GM12874 (cell line): ENCODE measurements at regions not wholly inside any gene's neighbourhood (a gene's known extent, or its start where the extent isn't known, plus 50 kb on each side); places are given as distances from the start of the nearest gene placed in this dataset.

Experiments
- TF ChIP-seq, protein P1 (sequence below): IDR thresholded peaks from 2 replicates; pipeline ENCODE4 v1.5.1; 2011; ENCODE audit warnings: low read depth, mild to moderate bottlenecking, control low read depth, low read length, moderate library complexity; ENCODE audit not compliant: insufficient read depth

DNA sequence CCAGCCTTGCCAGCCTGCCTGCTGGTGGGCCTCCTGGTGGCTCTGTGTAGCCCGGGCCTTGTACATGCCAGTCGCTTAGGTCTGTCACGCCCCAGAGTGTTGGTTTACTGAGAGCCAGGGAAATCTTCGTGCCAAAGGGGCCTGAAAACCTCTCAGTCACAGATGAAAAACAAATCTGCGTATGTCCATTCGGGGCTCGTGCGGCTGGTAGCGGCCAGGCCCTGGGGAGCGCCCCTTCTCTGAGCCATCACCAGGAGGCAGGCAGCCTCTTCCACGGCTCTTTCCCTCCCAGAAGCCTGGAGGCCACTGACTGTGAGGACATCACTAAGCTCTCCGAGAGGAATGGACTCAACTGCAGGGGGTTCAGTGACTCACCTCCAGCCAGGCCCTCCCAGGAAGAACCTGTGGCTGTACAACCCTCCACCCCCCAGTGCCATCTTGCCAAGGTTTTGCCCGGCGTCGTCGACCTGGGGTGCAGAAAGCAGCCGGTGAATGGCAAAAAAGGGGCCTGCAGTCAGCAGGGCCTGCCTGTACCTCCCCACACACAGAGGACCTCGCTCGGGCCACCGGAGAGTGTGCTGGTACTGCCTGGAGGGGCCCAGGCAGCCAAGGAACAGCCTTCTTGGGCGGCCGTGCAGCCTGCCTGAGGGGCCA is 162.2 kb downstream of the BCOR start:
- TF ChIP-seq, protein P1, sequence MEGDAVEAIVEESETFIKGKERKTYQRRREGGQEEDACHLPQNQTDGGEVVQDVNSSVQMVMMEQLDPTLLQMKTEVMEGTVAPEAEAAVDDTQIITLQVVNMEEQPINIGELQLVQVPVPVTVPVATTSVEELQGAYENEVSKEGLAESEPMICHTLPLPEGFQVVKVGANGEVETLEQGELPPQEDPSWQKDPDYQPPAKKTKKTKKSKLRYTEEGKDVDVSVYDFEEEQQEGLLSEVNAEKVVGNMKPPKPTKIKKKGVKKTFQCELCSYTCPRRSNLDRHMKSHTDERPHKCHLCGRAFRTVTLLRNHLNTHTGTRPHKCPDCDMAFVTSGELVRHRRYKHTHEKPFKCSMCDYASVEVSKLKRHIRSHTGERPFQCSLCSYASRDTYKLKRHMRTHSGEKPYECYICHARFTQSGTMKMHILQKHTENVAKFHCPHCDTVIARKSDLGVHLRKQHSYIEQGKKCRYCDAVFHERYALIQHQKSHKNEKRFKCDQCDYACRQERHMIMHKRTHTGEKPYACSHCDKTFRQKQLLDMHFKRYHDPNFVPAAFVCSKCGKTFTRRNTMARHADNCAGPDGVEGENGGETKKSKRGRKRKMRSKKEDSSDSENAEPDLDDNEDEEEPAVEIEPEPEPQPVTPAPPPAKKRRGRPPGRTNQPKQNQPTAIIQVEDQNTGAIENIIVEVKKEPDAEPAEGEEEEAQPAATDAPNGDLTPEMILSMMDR = no peak

DNA sequence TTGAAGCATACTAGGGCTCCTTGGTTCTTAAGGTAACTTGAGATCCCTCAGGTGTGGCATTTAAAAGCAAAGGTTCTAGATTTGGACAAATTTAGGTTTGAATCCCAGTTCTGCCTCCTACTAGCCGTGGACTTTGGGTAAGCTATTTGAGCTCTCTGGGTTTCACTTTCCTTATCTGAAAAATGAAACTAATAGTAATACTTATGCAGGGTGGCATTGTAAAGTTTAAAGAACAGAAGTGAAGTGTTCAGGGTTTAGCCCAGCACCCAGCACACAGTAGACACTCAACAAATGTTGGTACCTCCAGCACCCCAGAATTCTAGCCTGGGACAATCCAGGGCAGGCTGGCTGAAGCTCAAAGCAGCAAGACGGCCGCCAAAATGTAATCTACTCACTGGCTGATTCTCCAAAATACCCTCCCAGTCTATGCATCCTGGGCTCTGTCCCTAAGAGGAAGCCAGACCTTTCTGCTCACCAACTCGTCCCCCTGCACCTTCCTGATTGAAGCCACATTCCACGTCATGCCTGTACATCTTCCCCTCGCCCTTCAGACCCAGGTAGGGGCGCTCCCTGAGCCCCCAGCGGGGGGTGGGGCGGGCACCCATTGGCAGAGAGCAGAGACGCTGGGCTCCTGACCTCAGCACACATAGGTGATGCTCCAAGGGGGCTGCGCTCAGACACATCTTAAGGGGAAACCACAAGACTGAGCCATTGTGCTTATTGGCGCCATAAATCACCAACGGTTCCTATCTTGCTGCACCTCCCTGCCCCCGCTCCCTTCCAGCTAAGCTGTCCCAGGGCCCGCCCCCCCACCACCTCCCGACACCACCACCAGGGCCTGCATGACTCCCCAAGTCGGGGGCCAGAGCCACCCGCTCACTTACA is 160.6 kb downstream of the BCOR start:
- TF ChIP-seq, protein P1 = no peak

DNA sequence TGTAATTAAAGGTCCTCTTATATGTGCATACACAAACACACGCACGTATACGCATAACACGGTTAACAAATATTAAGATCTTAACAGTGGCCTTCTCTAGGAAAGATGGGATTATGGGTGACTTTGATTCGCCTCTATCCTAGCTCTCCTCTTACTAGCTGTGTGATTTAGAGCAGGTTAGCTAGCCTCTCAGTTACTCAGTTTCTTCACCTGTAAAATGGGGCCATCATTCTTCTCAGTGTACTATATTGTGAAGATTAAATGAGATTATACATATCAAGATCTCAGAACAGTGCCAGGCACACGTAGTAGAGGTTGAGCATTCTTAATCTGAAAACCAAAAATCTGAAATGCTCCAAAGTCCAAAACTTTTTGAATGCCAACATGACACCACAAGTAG is 159.3 kb downstream of the BCOR start:
- TF ChIP-seq, protein P1 = no peak

- TF ChIP-seq, protein P1 = no peak
Measured at GRCh38 chrX:39939678-39940077, 158.1 kb downstream of the BCOR start.

GRCh38 chrX:39941332-39941920 is 156.3 kb downstream of the BCOR start:
- TF ChIP-seq, protein P1 = no peak

GRCh38 chrX:39944416-39944815 is 153.3 kb downstream of the BCOR start:
- TF ChIP-seq, protein P1 = no peak

DNA sequence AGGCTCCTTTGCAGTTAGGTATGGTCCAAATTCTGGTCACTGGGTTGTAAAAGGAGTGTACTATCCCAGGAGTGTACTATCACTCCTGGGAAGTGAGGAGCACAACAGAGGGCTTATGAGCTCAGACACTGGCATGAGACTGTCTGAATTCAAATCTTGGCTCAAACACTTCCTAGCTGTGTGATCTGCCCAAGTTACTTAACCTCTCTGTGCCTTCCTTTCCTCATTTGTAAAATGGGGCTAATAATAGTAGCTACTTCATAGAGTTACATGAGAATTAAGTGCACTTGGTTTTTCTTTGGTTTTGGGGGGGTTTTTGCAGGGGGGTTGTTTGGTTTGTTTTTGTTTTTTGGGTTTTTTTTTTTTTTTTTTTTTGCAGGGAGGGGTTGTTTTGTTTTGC is 152.0 kb downstream of the BCOR start:
- TF ChIP-seq, protein P1 = no peak
